ENCODE measurements at regions not wholly inside any gene's neighbourhood (a gene's known extent, or its start where the extent isn't known, plus 50 kb on each side); places are given as distances from the start of the nearest gene placed in this dataset.

DNA sequence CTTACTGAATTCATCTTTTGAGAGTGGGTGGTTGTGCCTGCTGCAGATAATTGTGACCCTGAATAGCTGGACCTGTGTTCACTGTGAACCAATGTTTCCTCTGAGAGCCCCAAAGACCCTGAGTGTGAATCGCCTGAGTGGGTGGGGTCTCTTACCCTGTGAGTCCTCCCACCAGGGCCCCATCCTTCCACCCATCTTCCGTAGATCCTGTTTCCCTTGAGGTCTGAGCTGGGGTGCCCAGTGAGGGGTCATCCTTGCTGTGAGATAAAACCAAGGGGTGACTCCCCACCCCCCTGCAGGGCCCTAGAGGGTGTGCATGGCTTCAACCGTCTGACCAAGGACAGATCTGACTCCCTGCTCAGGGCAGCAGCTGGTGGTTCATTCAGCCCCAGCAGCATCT is 78.0 kb upstream of the ZNF479 start:
- no peak for DNase-seq (ENCODE audit: low spot score)
- Histone ChIP-seq H3K9me3 (ENCODE audit: low read length) (no peaks in the 10 kb centered on the region), H3K36me3 (ENCODE audit: insufficient read depth, low read length) (no peaks in the 10 kb centered on the region), H3K4me3 (ENCODE audit: low read depth, low read length, poor library complexity, severe bottlenecking) (no peak overlapping the region), H2AFZ (ENCODE audit: low read length) (no peak overlapping the region), H3K79me2 (ENCODE audit: insufficient read depth, low read depth, low read length) (no peaks in the 10 kb centered on the region), H3K4me2 (ENCODE audit: low read length) (no peak overlapping the region), H3K27ac (ENCODE audit: low read depth, low read length, poor library complexity, severe bottlenecking) (no peak overlapping the region), H4K20me1 (ENCODE audit: insufficient read depth, low read length) (no peaks in the 10 kb centered on the region), H3K9me2 (ENCODE audit: insufficient read depth, low read length) (no peaks in the 10 kb centered on the region), H3K4me1 (ENCODE audit: insufficient read depth, low read length, poor library complexity, severe bottlenecking) (no peaks in the 10 kb centered on the region)
- no TSS peak for BruUV-seq (replicated peaks)
- CTCF ChIA-PET (ENCODE audit: unreplicated experiment): no interaction called here
- POLR2A ChIA-PET: no interaction called here
- no peak for TF ChIP-seq EZH2phosphoT487 (IDR thresholded peaks at IDR 0.05; ENCODE audit: borderline replicate concordance, low read depth, low read length)
- TF ChIP-seq, protein P1, sequence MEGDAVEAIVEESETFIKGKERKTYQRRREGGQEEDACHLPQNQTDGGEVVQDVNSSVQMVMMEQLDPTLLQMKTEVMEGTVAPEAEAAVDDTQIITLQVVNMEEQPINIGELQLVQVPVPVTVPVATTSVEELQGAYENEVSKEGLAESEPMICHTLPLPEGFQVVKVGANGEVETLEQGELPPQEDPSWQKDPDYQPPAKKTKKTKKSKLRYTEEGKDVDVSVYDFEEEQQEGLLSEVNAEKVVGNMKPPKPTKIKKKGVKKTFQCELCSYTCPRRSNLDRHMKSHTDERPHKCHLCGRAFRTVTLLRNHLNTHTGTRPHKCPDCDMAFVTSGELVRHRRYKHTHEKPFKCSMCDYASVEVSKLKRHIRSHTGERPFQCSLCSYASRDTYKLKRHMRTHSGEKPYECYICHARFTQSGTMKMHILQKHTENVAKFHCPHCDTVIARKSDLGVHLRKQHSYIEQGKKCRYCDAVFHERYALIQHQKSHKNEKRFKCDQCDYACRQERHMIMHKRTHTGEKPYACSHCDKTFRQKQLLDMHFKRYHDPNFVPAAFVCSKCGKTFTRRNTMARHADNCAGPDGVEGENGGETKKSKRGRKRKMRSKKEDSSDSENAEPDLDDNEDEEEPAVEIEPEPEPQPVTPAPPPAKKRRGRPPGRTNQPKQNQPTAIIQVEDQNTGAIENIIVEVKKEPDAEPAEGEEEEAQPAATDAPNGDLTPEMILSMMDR (conservative IDR thresholded peaks at IDR 0.05; ENCODE audit: low read length): no peak
- intact Hi-C loops (cut with micrococcal nuclease; ENCODE audit: unreplicated experiment): no loop called here

DNA sequence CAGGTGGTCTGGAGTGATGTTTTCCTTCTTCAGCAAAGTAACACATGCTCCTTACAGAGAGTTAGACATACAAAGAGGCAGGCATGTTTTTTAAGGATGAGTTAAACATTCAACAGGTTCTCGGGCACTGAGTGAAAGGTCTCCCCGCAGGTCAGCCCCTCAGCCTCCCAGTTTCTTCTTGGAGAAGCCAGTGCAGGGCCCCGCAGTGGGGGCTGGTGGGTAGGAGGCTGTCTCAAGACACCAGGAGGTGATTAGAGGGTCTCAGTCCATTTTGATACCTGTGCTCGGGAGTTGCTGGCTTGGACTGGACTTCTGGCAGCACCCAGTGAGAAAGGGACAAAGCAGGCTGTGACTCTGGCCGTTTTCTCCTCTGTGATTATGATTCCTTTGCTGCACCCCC is 78.6 kb upstream of the ZNF479 start:
- DNase-seq (ENCODE audit: low spot score): no peak
- Histone ChIP-seq H3K4me2 (ENCODE audit: low read length) (no peak overlapping the region), H3K79me2 (ENCODE audit: insufficient read depth, low read depth, low read length) (no peaks in the 10 kb centered on the region), H3K9me2 (ENCODE audit: insufficient read depth, low read length) (no peaks in the 10 kb centered on the region), H3K4me1 (ENCODE audit: insufficient read depth, low read length, poor library complexity, severe bottlenecking) (no peaks in the 10 kb centered on the region), H3K9me3 (ENCODE audit: low read length) (no peaks in the 10 kb centered on the region), H3K36me3 (ENCODE audit: insufficient read depth, low read length) (no peaks in the 10 kb centered on the region), H3K27ac (ENCODE audit: low read depth, low read length, poor library complexity, severe bottlenecking) (no peak overlapping the region), H3K4me3 (ENCODE audit: low read depth, low read length, poor library complexity, severe bottlenecking) (no peak overlapping the region), H2AFZ (ENCODE audit: low read length) (no peak overlapping the region), H4K20me1 (ENCODE audit: insufficient read depth, low read length) (no peaks in the 10 kb centered on the region)
- TF ChIP-seq EZH2phosphoT487 (IDR thresholded peaks at IDR 0.05; ENCODE audit: borderline replicate concordance, low read depth, low read length): no peak
- TF ChIP-seq, protein P1 (conservative IDR thresholded peaks at IDR 0.05; ENCODE audit: low read length): no peak
- no TSS peak for BruUV-seq (replicated peaks)
- ChIA-PET POLR2A (no interaction called here), CTCF (ENCODE audit: unreplicated experiment) (no interaction called here)
- intact Hi-C loops (cut with micrococcal nuclease; ENCODE audit: unreplicated experiment): no loop called here

DNA sequence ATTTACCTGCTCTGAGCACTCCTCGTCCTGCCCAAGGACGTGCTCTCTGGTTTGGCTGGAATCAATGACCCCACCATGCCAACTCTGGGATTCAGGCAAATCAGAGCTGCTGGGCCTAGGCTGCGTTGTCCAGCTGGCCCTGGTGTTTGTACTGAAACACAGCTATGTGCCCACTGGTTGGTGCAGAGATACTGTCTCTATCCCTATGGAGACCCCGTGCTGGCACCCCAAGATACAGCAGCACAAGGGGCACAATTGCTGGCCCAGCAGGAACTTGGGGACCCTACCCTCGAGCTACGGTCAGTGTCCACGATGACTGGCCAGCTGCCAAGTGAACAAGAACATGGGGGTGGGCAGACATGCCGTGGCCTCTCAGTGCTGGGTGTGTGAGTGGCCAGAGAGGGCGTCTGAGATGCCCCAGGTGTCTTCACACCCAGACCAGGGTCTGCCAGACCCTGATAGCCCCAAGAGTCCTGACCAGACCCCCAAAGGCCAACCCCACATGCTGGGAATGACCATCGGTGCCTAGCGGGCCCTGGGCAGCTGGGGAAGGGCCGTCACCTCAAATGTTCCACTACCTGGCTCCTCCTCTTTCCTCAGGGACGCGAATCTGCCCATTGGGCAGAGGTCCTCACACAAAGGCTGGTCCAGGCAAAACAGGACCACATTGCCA is 79.3 kb upstream of the ZNF479 start:
- H2AFZ ChIP-seq (ENCODE audit: low read length): no peak overlapping the region
- BruUV-seq (replicated peaks): no TSS peak
- POLR2A ChIA-PET: no interaction called here
- TF ChIP-seq, protein P1 (conservative IDR thresholded peaks at IDR 0.05; ENCODE audit: low read length): no peak
- no peaks in the 10 kb centered on the region for H3K9me2 ChIP-seq (ENCODE audit: insufficient read depth, low read length)
- no peak overlapping the region for H3K4me2 ChIP-seq (ENCODE audit: low read length)
- DNase-seq (ENCODE audit: low spot score): no peak
- no peak overlapping the region for H3K4me3 ChIP-seq (ENCODE audit: low read depth, low read length, poor library complexity, severe bottlenecking)
- intact Hi-C loops (cut with micrococcal nuclease; ENCODE audit: unreplicated experiment): no loop called here
- H3K36me3 ChIP-seq (ENCODE audit: insufficient read depth, low read length): no peaks in the 10 kb centered on the region
- no peaks in the 10 kb centered on the region for H3K9me3 ChIP-seq (ENCODE audit: low read length)
- no peak overlapping the region for H3K27ac ChIP-seq (ENCODE audit: low read depth, low read length, poor library complexity, severe bottlenecking)
- H3K79me2 ChIP-seq (ENCODE audit: insufficient read depth, low read depth, low read length): no peaks in the 10 kb centered on the region
- H3K4me1 ChIP-seq (ENCODE audit: insufficient read depth, low read length, poor library complexity, severe bottlenecking): no peaks in the 10 kb centered on the region
- H4K20me1 ChIP-seq (ENCODE audit: insufficient read depth, low read length): no peaks in the 10 kb centered on the region
- CTCF ChIA-PET (ENCODE audit: unreplicated experiment): no interaction called here

Measured in OCI-LY7 (cell line).